H1 (cell line): ENCODE measurements at regions not wholly inside any gene's neighbourhood (a gene's known extent, or its start where the extent isn't known, plus 50 kb on each side); places are given as distances from the start of the nearest gene placed in this dataset.

Experiments
- CTCF ChIA-PET: fragments of 300-600 bp; sonication (Branson Sonifier 250); formaldehyde crosslinking; loops from one replicate; lab custom pipeline; 2021; ENCODE audit not compliant: partially characterized antibody; lab: Charles Lee
- POLR2A ChIA-PET: fragments of 300-600 bp; sonication (Branson Sonifier 250); formaldehyde crosslinking; loops from one replicate; lab custom pipeline; 2021; ENCODE audit warnings: inconsistent platforms; ENCODE audit not compliant: partially characterized antibody; lab: Charles Lee
- DNase-seq, 2 experiments: peaks; one replicate each; pipeline versions ENCODE4 v3.0.0 to v3.0.0-alpha.2; 2010 to 2022; ENCODE audit warnings: low spot score in 2 of 2, low read depth in 1 of 2, mixed read lengths in 1 of 2
- FAIRE-seq: peaks from 2 replicates; lab custom pipeline; 2011; peaks lifted over from hg19 to GRCh38; lab: Jason Lieb, UNC
- H2AFZ ChIP-seq: 2 replicates; pipeline ENCODE4 v1.8.1; 2012; ENCODE audit warnings: low read length, inconsistent platforms
- H2AK5ac ChIP-seq: 2 replicates; pipeline ENCODE4 v1.6.1; 2013; ENCODE audit warnings: low read depth, low read length
- H2BK120ac ChIP-seq: replicated peaks from 2 replicates; pipeline ENCODE3; 2013; ENCODE audit warnings: low read depth, low read length, inconsistent platforms
- H2BK12ac ChIP-seq: 2 replicates; pipeline ENCODE4 v1.6.1; 2013; ENCODE audit warnings: low read depth, low read length
- H2BK15ac ChIP-seq: 2 replicates; pipeline ENCODE4 v1.6.1; 2013; ENCODE audit warnings: low read length
- H2BK20ac ChIP-seq: 2 replicates; pipeline ENCODE4 v1.6.1; 2013; ENCODE audit warnings: low read length
- H2BK5ac ChIP-seq: 2 replicates; pipeline ENCODE4 v1.6.1; 2013; ENCODE audit warnings: low read depth, low read length
- H3K14ac ChIP-seq: 2 replicates; pipeline ENCODE4 v1.6.1; 2013; ENCODE audit warnings: inconsistent platforms; ENCODE audit not compliant: insufficient read length
- H3K18ac ChIP-seq: 2 replicates; pipeline ENCODE4 v1.6.1; 2013; ENCODE audit warnings: low read length; ENCODE audit errors: extremely low read depth
- H3K23ac ChIP-seq: 2 replicates; pipeline ENCODE4 v1.6.1; 2013; ENCODE audit warnings: inconsistent platforms; ENCODE audit not compliant: insufficient read length
- H3K23me2 ChIP-seq: 2 replicates; pipeline ENCODE4 v1.6.1; 2013; ENCODE audit warnings: low read depth, low read length
- H3K27ac ChIP-seq: 2 replicates; pipeline ENCODE4 v1.6.1; 2011; ENCODE audit warnings: low read depth, low read length, inconsistent platforms
- H3K27me3 ChIP-seq, 4 experiments: replicated peaks in 1 of 4; 1 replicate in 1 of 4; 2 replicates in 3 of 4; pipeline versions ENCODE4 v1.6.1 to v1.8.1; 2011 to 2013; ENCODE audit warnings: low read length in 3 of 4, mild to moderate bottlenecking in 3 of 4, inconsistent platforms in 2 of 4, mixed read lengths in 2 of 4, moderate library complexity in 1 of 4; ENCODE audit not compliant: control insufficient read depth in 3 of 4, insufficient read depth in 3 of 4; ENCODE audit errors: extremely low read depth in 1 of 4
- H3K36me3 ChIP-seq, 4 experiments: 2 replicates each; pipeline versions ENCODE4 v1.6.1 to v1.8.1; 2011 to 2013; ENCODE audit warnings: mild to moderate bottlenecking in 4 of 4, low read length in 3 of 4, moderate library complexity in 2 of 4, control low read depth in 1 of 4, inconsistent platforms in 1 of 4; ENCODE audit not compliant: insufficient read depth in 4 of 4, control insufficient read depth in 2 of 4
- H3K4ac ChIP-seq: replicated peaks from 2 replicates; pipeline ENCODE3; 2013; ENCODE audit warnings: low read length, low read depth, mixed read lengths, inconsistent platforms; ENCODE audit not compliant: insufficient read length
- H3K4me1 ChIP-seq, 4 experiments: replicated peaks in 1 of 4; 1 replicate in 1 of 4; 2 replicates in 3 of 4; pipeline versions ENCODE4 v1.6.1 to v1.8.1; 2011 to 2013; ENCODE audit warnings: low read length in 3 of 4, inconsistent platforms in 2 of 4, mixed read lengths in 1 of 4; ENCODE audit not compliant: insufficient read depth in 4 of 4, control insufficient read depth in 3 of 4
- H3K4me2 ChIP-seq, 2 experiments: 2 replicates each; pipeline versions ENCODE4 v1.6.1 to v1.8.1; 2011 to 2013; ENCODE audit warnings: low read depth in 2 of 2, low read length in 2 of 2, control low read depth in 1 of 2, inconsistent platforms in 1 of 2, mild to moderate bottlenecking in 1 of 2; ENCODE audit not compliant: insufficient read depth in 1 of 2
- H3K4me3 ChIP-seq, 4 experiments: fragments of 200-600, 300-600 bp in 1 of 4; sonication (generic), shearing (Covaris generic), sonication (Bioruptor Twin) in 1 of 4; 2 replicates each; pipeline versions ENCODE4 v1.5.1 to v1.8.1; 2011 to 2016; ENCODE audit warnings: low read length in 4 of 4, low read depth in 3 of 4, control low read depth in 2 of 4, inconsistent platforms in 2 of 4, mild to moderate bottlenecking in 2 of 4, mixed read lengths in 1 of 4, moderate library complexity in 1 of 4; ENCODE audit not compliant: insufficient read depth in 2 of 4; ENCODE audit errors: extremely low read depth in 1 of 4
- H3K56ac ChIP-seq: replicated peaks from 2 replicates; pipeline ENCODE3; 2013; ENCODE audit warnings: low read depth, mild to moderate bottlenecking, mixed read lengths, low read length, inconsistent platforms; ENCODE audit not compliant: insufficient read length
- H3K79me1 ChIP-seq: 2 replicates; pipeline ENCODE4 v1.6.1; 2013; ENCODE audit warnings: low read depth, low read length, control low read depth
- H3K79me2 ChIP-seq, 2 experiments: 2 replicates each; pipeline versions ENCODE4 v1.6.1 to v1.8.1; 2012 to 2013; ENCODE audit warnings: low read length in 2 of 2, mild to moderate bottlenecking in 2 of 2, inconsistent platforms in 1 of 2; ENCODE audit not compliant: insufficient read depth in 2 of 2, control insufficient read depth in 1 of 2
- H3K9ac ChIP-seq, 4 experiments: replicated peaks in 1 of 4; 1 replicate in 1 of 4; 2 replicates in 3 of 4; pipeline versions ENCODE4 v1.6.1 to v1.8.1; 2011 to 2013; ENCODE audit warnings: low read depth in 3 of 4, low read length in 3 of 4, control low read depth in 2 of 4, mild to moderate bottlenecking in 2 of 4, moderate library complexity in 2 of 4, inconsistent platforms in 1 of 4; ENCODE audit errors: extremely low read depth in 1 of 4
- H3K9me3 ChIP-seq, 2 experiments: 2 replicates each; pipeline versions ENCODE4 v1.6.1 to v1.8.1; 2012 to 2013; ENCODE audit warnings: mild to moderate bottlenecking in 2 of 2, moderate library complexity in 2 of 2, control low read depth in 1 of 2, inconsistent platforms in 1 of 2, low read depth in 1 of 2, low read length in 1 of 2, mixed read lengths in 1 of 2; ENCODE audit not compliant: insufficient read depth in 2 of 2
- H4K20me1 ChIP-seq, 2 experiments: replicated peaks in 1 of 2; 2 replicates each; pipeline versions ENCODE3 to v1.8.1; 2011 to 2013; ENCODE audit warnings: inconsistent platforms in 2 of 2, low read length in 2 of 2, mild to moderate bottlenecking in 1 of 2; ENCODE audit not compliant: insufficient read depth in 2 of 2, control insufficient read depth in 1 of 2
- H4K5ac ChIP-seq: 2 replicates; pipeline ENCODE4 v1.6.1; 2013; ENCODE audit warnings: low read length, low read depth, mixed read lengths, inconsistent platforms; ENCODE audit not compliant: insufficient read length
- H4K8ac ChIP-seq: 2 replicates; pipeline ENCODE4 v1.8.0; 2013; ENCODE audit warnings: mild to moderate bottlenecking, moderate library complexity, low read length, inconsistent platforms; ENCODE audit not compliant: insufficient read depth; ENCODE audit errors: extremely low read depth
- H4K91ac ChIP-seq: replicated peaks from 2 replicates; pipeline ENCODE3; 2013; ENCODE audit warnings: low read length, mixed read lengths, inconsistent platforms; ENCODE audit not compliant: insufficient read length
- ATF3 ChIP-seq: IDR thresholded peaks from 2 replicates; pipeline ENCODE4 v1.6.1; 2011; ENCODE audit warnings: low read depth, mild to moderate bottlenecking, low read length; ENCODE audit not compliant: insufficient read depth
- CBX5 ChIP-seq: fragments of 300-800, 300-1000 bp; sonication (generic); IDR thresholded peaks from 2 replicates; pipeline ENCODE4 v1.7.1; 2016; ENCODE audit warnings: antibody characterized with exemption, low read length, low read depth
- CBX8 ChIP-seq: fragments of 300-800, 300-1000 bp; sonication (generic); IDR thresholded peaks from 2 replicates; pipeline ENCODE4 v1.7.1; 2016; ENCODE audit warnings: low read depth, low read length, borderline replicate concordance
- EP300 ChIP-seq, 2 experiments: IDR thresholded peaks; 1 replicate in 1 of 2; 2 replicates in 1 of 2; pipeline ENCODE4 v1.6.1; 2011 to 2012; ENCODE audit warnings: low read depth in 2 of 2, low read length in 2 of 2, mild to moderate bottlenecking in 2 of 2, borderline replicate concordance in 1 of 2, inconsistent platforms in 1 of 2, moderate library complexity in 1 of 2
- EZH2 ChIP-seq: fragments of 200-600 bp; sonication (generic); IDR thresholded peaks from 2 replicates; pipeline ENCODE4 v1.7.1; 2012; ENCODE audit warnings: low read depth, mild to moderate bottlenecking, moderate library complexity, low read length, inconsistent platforms; ENCODE audit not compliant: severe bottlenecking
- FOSL1 ChIP-seq: IDR thresholded peaks from 2 replicates; pipeline ENCODE4 v1.6.1; 2011; ENCODE audit warnings: mild to moderate bottlenecking, low read depth, low read length, moderate library complexity; ENCODE audit not compliant: insufficient read depth
- NRF1 ChIP-seq: IDR thresholded peaks from 2 replicates; pipeline ENCODE4 v1.6.1; 2011; ENCODE audit warnings: mild to moderate bottlenecking, low read depth, low read length, improper control_type of control experiment
- POU5F1 ChIP-seq: IDR thresholded peaks from 2 replicates; pipeline ENCODE4 v1.6.1; 2011; ENCODE audit warnings: low read depth, mild to moderate bottlenecking, low read length, moderate library complexity
- RFX5 ChIP-seq: IDR thresholded peaks from 2 replicates; pipeline ENCODE4 v1.6.1; 2011; ENCODE audit warnings: low read depth, low read length, improper control_type of control experiment, borderline replicate concordance
- SP1 ChIP-seq: IDR thresholded peaks from 2 replicates; pipeline ENCODE4 v1.6.1; 2011; ENCODE audit warnings: low read depth, low read length
- SRF ChIP-seq: IDR thresholded peaks from 2 replicates; pipeline ENCODE4 v1.6.1; 2011; ENCODE audit warnings: mild to moderate bottlenecking, low read depth, low read length, moderate library complexity
- WGBS, 2 experiments: shearing (Covaris generic) in 1 of 2; methylation state at CpG; one replicate each; pipeline versions ENCODE4 v1.1.6 to v1.1.7; 2013 to 2015; ENCODE audit warnings: low lambda C conversion rate in 2 of 2, mixed read lengths in 2 of 2, inconsistent platforms in 1 of 2, low coverage in 1 of 2, missing lambda C conversion rate in 1 of 2; ENCODE audit not compliant: insufficient replicate concordance in 2 of 2, insufficient coverage in 1 of 2, insufficient read length in 1 of 2; ENCODE audit errors: extremely low coverage in 1 of 2, missing lambda C conversion rate in 1 of 2; 5-methylcytosine and 5-hydroxymethylcytosine counted together

GRCh38 chr7:140249036-140249806, 72.4 kb upstream of the KDM7A start:
- H3K4me2 ChIP-seq: no peak overlapping the region
- TF ChIP-seq CBX8 (no peak), EZH2 (no peak), CBX5 (no peak), RFX5 (no peak), EP300 (IDR thresholded peaks at IDR 0.05; ENCODE audit: borderline replicate concordance in 1 of 2, low read depth in 2 of 2, low read length in 2 of 2) (no peak), SRF (no peak), ATF3 (no peak), SP1 (no peak), FOSL1 (no peak), POU5F1 (no peak), NRF1 (no peak)
- no peak overlapping the region for H3K18ac ChIP-seq
- H3K79me1 ChIP-seq: no peaks in the 10 kb centered on the region
- ChIA-PET CTCF (no interaction called here), POLR2A (no interaction called here)
- no peaks in the 10 kb centered on the region for H3K36me3 ChIP-seq
- H3K4me3 ChIP-seq: no peak overlapping the region
- H2BK20ac ChIP-seq: no peak overlapping the region
- DNase-seq (no peak), FAIRE-seq (no peak)
- no peak overlapping the region for H3K23ac ChIP-seq
- H3K14ac ChIP-seq: no peak overlapping the region
- no peaks in the 10 kb centered on the region for H3K4me1 ChIP-seq
- H3K4ac ChIP-seq: no peak overlapping the region
- no peaks in the 10 kb centered on the region; a peak in 1 of 4 replicates for H3K79me2 ChIP-seq
- no peak overlapping the region for H3K27ac ChIP-seq
- H3K9ac ChIP-seq: no peak overlapping the region
- H4K91ac ChIP-seq: no peak overlapping the region
- H2BK12ac ChIP-seq: no peak overlapping the region
- no peak overlapping the region for H2AK5ac ChIP-seq
- 93% methylated on average over 3 of the region's 3 CpGs; no CpG with 5 or more reads in 1 of the 2 experiments for WGBS, 2 experiments
- H3K23me2 ChIP-seq: no peaks in the 10 kb centered on the region
- no peaks in the 10 kb centered on the region for H3K27me3 ChIP-seq
- no peak overlapping the region for H4K5ac ChIP-seq
- H2BK5ac ChIP-seq: no peak overlapping the region
- no peak overlapping the region for H2AFZ ChIP-seq
- no peaks in the 10 kb centered on the region for H4K20me1 ChIP-seq
- H3K9me3 ChIP-seq: no peaks in the 10 kb centered on the region
- no peak overlapping the region for H2BK120ac ChIP-seq
- H2BK15ac ChIP-seq: no peak overlapping the region
- no peak overlapping the region for H3K56ac ChIP-seq
- no peak overlapping the region for H4K8ac ChIP-seq
